ENCODE measurements at regions not wholly inside any gene's neighbourhood (a gene's known extent, or its start where the extent isn't known, plus 50 kb on each side); places are given as distances from the start of the nearest gene placed in this dataset.

- Histone ChIP-seq H3K27ac (ENCODE audit: low read length) (no peak overlapping the region), H4K20me1 (ENCODE audit: insufficient read depth) (no peaks in the 10 kb centered on the region), H3K79me2 (replicated peaks; ENCODE audit: insufficient read depth, low read length) (no peaks in the 10 kb centered on the region), H3K4me2 (ENCODE audit: low read length) (no peak overlapping the region), H2AFZ (ENCODE audit: low read depth, low read length) (no peak overlapping the region), H3K9ac (ENCODE audit: low read length) (no peak overlapping the region), H3K27me3 (ENCODE audit: insufficient read depth, low read depth, low read length) (no peaks in the 10 kb centered on the region), H3F3A (ENCODE audit: insufficient read depth, low read length, poor library complexity, severe bottlenecking) (no peaks in the 10 kb centered on the region), H3K9me2 (ENCODE audit: insufficient read depth, low read length) (no peaks in the 10 kb centered on the region), H3K36me3 (ENCODE audit: insufficient read depth, low read length) (no peaks in the 10 kb centered on the region), H3K9me3 (ENCODE audit: low read length) (no peaks in the 10 kb centered on the region), H3K4me3 (ENCODE audit: low read length) (no peak overlapping the region)
- TF ChIP-seq EZH2 (IDR thresholded peaks at IDR 0.05; ENCODE audit: borderline replicate concordance, insufficient read depth, low read length, poor library complexity, severe bottlenecking), result no peak
- no peak for TF ChIP-seq EP300 (conservative IDR thresholded peaks at IDR 0.05; ENCODE audit: poor library complexity, severe bottlenecking)
- TF ChIP-seq REST (IDR thresholded peaks at IDR 0.05; ENCODE audit: borderline replicate concordance), result no peak
- no peak for TF ChIP-seq SMC3 (conservative IDR thresholded peaks at IDR 0.05; ENCODE audit: poor library complexity)
Measured at GRCh38 chrX:7198499-7198898, 50.5 kb upstream of the PUDP start.

Data from neural cell (in vitro differentiated cells).